HCT116 (cell line): ENCODE measurements at regions not wholly inside any gene's neighbourhood (a gene's known extent, or its start where the extent isn't known, plus 50 kb on each side); places are given as distances from the start of the nearest gene placed in this dataset.

Source experiments
- CTCF ChIP-seq, 3 experiments: fragments of 200-600 bp in 1 of 3; sonication (generic) in 1 of 3; IDR thresholded peaks in 2 of 3; conservative IDR thresholded peaks in 1 of 3; 2 replicates each; pipeline ENCODE4 v1.5.1; 2012 to 2017; ENCODE audit warnings: low read depth in 2 of 3, low read length in 2 of 3, antibody characterized with exemption in 1 of 3, borderline replicate concordance in 1 of 3, control low read depth in 1 of 3, mild to moderate bottlenecking in 1 of 3, mixed read lengths in 1 of 3, mixed run types in 1 of 3, moderate library complexity in 1 of 3; ENCODE audit not compliant: insufficient read depth in 1 of 3
- EGR1 ChIP-seq: IDR thresholded peaks from 2 replicates; pipeline ENCODE4 v1.6.1; 2012; ENCODE audit warnings: low read depth
- MAX ChIP-seq: IDR thresholded peaks from 2 replicates; pipeline ENCODE4 v1.6.1; 2012
- POLR2A ChIP-seq: IDR thresholded peaks from 2 replicates; pipeline ENCODE4 v1.7.0; 2011; ENCODE audit warnings: borderline replicate concordance; ENCODE audit not compliant: insufficient read depth, insufficient read length; ENCODE audit errors: extremely low read depth
- SRF ChIP-seq: IDR thresholded peaks from 2 replicates; pipeline ENCODE4 v1.6.1; 2012; ENCODE audit warnings: low read depth
- ZNF274 ChIP-seq: fragments of 200-500 bp; sonication (Bioruptor generic); IDR thresholded peaks from 2 replicates; pipeline ENCODE4 v1.6.1; 2014; ENCODE audit warnings: mild to moderate bottlenecking, low read depth, low read length, inconsistent platforms

DNA sequence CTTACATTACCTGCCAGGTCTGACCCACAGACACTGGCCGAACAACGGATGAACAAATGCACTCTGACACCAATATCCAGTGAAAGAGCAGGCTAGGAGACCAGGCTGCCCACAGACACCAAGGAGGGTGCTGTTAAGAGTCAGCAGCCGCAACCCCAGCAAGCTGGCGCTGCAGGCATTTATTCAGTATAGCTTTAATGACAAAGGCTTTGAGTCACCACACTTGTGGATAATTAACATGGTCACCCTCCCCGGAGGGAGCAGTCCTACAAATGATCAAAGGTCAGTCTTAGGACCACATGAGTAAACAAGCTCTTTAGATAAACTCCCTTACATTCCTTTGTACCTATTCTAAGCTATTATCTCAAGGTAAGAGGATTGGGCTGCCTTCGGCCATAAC is 368.5 kb upstream of the GRID2 start:
- TF ChIP-seq CTCF (IDR thresholded peaks at IDR 0.05 in 2 of 3, conservative IDR thresholded peaks at IDR 0.05 in 1 of 3; ENCODE audit: borderline replicate concordance in 1 of 3, insufficient read depth in 1 of 3, low read depth in 2 of 3, low read length in 2 of 3) (no peak), ZNF274 (no peak), SRF (no peak), MAX (no peak), POLR2A (no peak), EGR1 (no peak)
